ENCODE measurements at regions not wholly inside any gene's neighbourhood (a gene's known extent, or its start where the extent isn't known, plus 50 kb on each side); places are given as distances from the start of the nearest gene placed in this dataset.

DNA sequence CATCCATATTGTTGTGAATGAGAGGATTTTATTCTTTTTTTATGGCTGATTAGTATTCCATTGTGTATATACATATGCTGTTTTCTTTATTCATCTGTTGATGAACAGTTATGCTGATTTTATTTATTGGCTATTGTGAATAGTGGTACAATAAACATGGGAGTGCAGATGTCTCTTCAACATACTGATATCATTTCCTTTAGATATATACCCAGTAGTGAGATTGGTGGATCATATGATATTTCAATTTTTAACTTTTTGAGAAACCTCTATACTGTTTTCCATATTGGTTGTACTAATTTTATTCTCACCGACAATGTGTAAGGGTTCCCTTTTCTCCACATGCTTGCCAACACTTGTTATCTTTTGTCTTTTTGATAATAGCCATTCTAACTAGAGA lies 144.5 kb downstream of the ADCYAP1 start:
- Histone ChIP-seq H3K27me3 (ENCODE audit: control insufficient read depth in 1 of 2, insufficient read depth in 1 of 2, low read length in 2 of 2) (peaks cover 0 to 3% of the 10 kb centered on the region in 2 experiments), H3K79me1 (replicated peaks; ENCODE audit: low read length, poor library complexity, severe bottlenecking) (no peaks in the 10 kb centered on the region), H3K23ac (ENCODE audit: low read length in 2 of 2) (no peak overlapping the region), H3K9me3 (ENCODE audit: control insufficient read depth, low read length) (no peaks in the 10 kb centered on the region), H3K4me2 (ENCODE audit: low read length, poor library complexity, severe bottlenecking) (no peak overlapping the region), H3K36me3 (ENCODE audit: control insufficient read depth in 1 of 2, insufficient read depth in 2 of 2, low read depth in 1 of 2, low read length in 2 of 2) (no peaks in the 10 kb centered on the region), H3K4me1 (ENCODE audit: control insufficient read depth, insufficient read depth, low read depth, low read length) (no peaks in the 10 kb centered on the region), H3K18ac (ENCODE audit: low read depth in 1 of 2, low read length in 2 of 2) (no peak overlapping the region), H2BK120ac (ENCODE audit: low read depth, low read length) (no peak overlapping the region), H2BK5ac (ENCODE audit: low read depth, low read length, poor library complexity, severe bottlenecking) (no peak overlapping the region), H3K4ac (ENCODE audit: low read depth in 1 of 2, low read length in 2 of 2) (no peak overlapping the region), H3K14ac (ENCODE audit: low read length in 2 of 2) (no peak overlapping the region), H2AK5ac (ENCODE audit: low read length, severe bottlenecking) (no peak overlapping the region), H4K91ac (ENCODE audit: low read length) (no peak overlapping the region), H3K4me3 (ENCODE audit: insufficient read depth in 1 of 2, low read depth in 1 of 2, low read length in 2 of 2) (no peak overlapping the region), H2BK15ac (ENCODE audit: low read depth, poor library complexity, severe bottlenecking) (no peak overlapping the region), H3K9ac (ENCODE audit: low read length) (no peak overlapping the region), H4K8ac (ENCODE audit: low read length) (no peak overlapping the region), H2BK12ac (ENCODE audit: low read length in 2 of 2) (no peak overlapping the region), H3K27ac (ENCODE audit: low read length, poor library complexity, severe bottlenecking) (no peak overlapping the region), H2AFZ (ENCODE audit: low read depth, low read length) (no peak overlapping the region)
- no peak for DNase-seq
- no CpG with 5 or more reads among the region's 1 CpG for WGBS

DNA sequence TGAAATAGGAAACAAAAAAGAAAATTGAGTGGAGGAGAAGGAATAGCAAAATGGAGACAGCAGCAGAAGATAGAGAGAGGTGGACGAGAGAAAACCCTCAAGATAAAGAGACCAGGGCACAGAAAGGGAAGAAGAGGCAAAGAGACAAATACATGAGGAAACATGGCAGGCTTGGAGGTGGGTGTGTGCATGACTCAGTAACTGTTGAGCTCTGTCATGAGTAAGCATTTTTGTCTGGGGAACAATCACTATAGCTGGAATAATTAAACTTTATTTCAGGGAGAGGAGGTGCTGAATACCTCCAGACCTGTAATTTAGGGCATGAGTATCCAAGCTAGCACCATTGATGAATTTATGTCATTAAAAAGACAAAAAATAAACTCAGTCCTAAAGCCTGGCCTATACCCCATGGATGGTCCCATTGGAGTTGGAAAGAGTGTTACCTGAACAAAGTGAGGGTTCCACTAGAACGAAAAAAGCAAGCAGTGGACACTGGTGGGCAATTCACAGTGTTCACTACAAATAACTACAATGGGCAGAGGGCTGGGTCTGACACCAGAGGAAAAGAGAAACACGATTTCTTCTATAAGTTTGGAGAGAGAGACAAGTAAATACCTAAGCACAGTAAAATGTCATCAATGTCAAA lies 145.5 kb downstream of the ADCYAP1 start:
- Histone ChIP-seq H2BK12ac (ENCODE audit: low read length in 2 of 2) (no peak overlapping the region), H4K8ac (ENCODE audit: low read length) (no peak overlapping the region), H4K91ac (ENCODE audit: low read length) (no peak overlapping the region), H3K9me3 (ENCODE audit: control insufficient read depth, low read length) (no peaks in the 10 kb centered on the region), H2AK5ac (ENCODE audit: low read length, severe bottlenecking) (no peak overlapping the region), H3K4me1 (ENCODE audit: control insufficient read depth, insufficient read depth, low read depth, low read length) (no peaks in the 10 kb centered on the region), H2AFZ (ENCODE audit: low read depth, low read length) (no peak overlapping the region), H3K4me2 (ENCODE audit: low read length, poor library complexity, severe bottlenecking) (no peak overlapping the region), H3K36me3 (ENCODE audit: control insufficient read depth in 1 of 2, insufficient read depth in 2 of 2, low read depth in 1 of 2, low read length in 2 of 2) (no peaks in the 10 kb centered on the region), H3K23ac (ENCODE audit: low read length in 2 of 2) (no peak overlapping the region), H3K79me1 (replicated peaks; ENCODE audit: low read length, poor library complexity, severe bottlenecking) (no peaks in the 10 kb centered on the region), H3K4ac (ENCODE audit: low read depth in 1 of 2, low read length in 2 of 2) (no peak overlapping the region), H3K9ac (ENCODE audit: low read length) (no peak overlapping the region), H3K4me3 (ENCODE audit: insufficient read depth in 1 of 2, low read depth in 1 of 2, low read length in 2 of 2) (no peak overlapping the region), H3K27ac (ENCODE audit: low read length, poor library complexity, severe bottlenecking) (no peak overlapping the region), H3K14ac (ENCODE audit: low read length in 2 of 2) (no peak overlapping the region), H3K27me3 (ENCODE audit: control insufficient read depth in 1 of 2, insufficient read depth in 1 of 2, low read length in 2 of 2) (peaks cover 0 to 3% of the 10 kb centered on the region in 2 experiments), H2BK120ac (ENCODE audit: low read depth, low read length) (no peak overlapping the region), H2BK5ac (ENCODE audit: low read depth, low read length, poor library complexity, severe bottlenecking) (no peak overlapping the region), H2BK15ac (ENCODE audit: low read depth, poor library complexity, severe bottlenecking) (no peak overlapping the region), H3K18ac (ENCODE audit: low read depth in 1 of 2, low read length in 2 of 2) (no peak overlapping the region)
- WGBS: 80% methylated on average over 2 of the region's 3 CpGs
- no peak for DNase-seq

DNA sequence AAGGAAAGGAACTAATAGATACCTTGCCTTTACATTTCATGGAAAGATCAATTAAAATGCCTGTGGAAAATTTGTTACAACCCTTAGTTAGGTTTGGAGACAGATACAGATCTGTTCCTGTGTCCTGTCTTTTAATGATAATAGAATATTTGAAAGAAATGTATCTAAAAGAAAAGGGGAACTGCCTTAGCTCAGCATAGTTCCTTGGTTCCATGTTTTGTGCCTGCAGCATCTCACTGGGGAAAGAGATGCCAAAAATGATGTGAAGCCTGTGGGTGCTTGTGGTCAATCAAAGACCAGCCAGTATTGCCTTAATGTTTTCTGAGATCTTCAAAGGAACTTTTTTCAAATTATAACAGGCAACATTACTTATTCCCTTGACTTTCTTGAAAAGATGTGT lies 147.6 kb downstream of the ADCYAP1 start:
- Histone ChIP-seq H2BK5ac (ENCODE audit: low read depth, low read length, poor library complexity, severe bottlenecking) (no peak overlapping the region), H3K9me3 (ENCODE audit: control insufficient read depth, low read length) (peaks cover 9% of the 10 kb centered on the region), H3K4me1 (ENCODE audit: control insufficient read depth, insufficient read depth, low read depth, low read length) (no peaks in the 10 kb centered on the region), H3K79me1 (replicated peaks; ENCODE audit: low read length, poor library complexity, severe bottlenecking) (no peaks in the 10 kb centered on the region), H3K23ac (ENCODE audit: low read length in 2 of 2) (no peak overlapping the region), H3K4me2 (ENCODE audit: low read length, poor library complexity, severe bottlenecking) (no peak overlapping the region), H3K18ac (ENCODE audit: low read depth in 1 of 2, low read length in 2 of 2) (no peak overlapping the region), H3K4ac (ENCODE audit: low read depth in 1 of 2, low read length in 2 of 2) (no peak overlapping the region), H3K4me3 (ENCODE audit: insufficient read depth in 1 of 2, low read depth in 1 of 2, low read length in 2 of 2) (no peak overlapping the region), H3K27me3 (ENCODE audit: control insufficient read depth in 1 of 2, insufficient read depth in 1 of 2, low read length in 2 of 2) (no peaks in the 10 kb centered on the region), H4K91ac (ENCODE audit: low read length) (no peak overlapping the region), H2BK15ac (ENCODE audit: low read depth, poor library complexity, severe bottlenecking) (no peak overlapping the region), H4K8ac (ENCODE audit: low read length) (no peak overlapping the region), H2BK12ac (ENCODE audit: low read length in 2 of 2) (no peak overlapping the region), H2BK120ac (ENCODE audit: low read depth, low read length) (no peak overlapping the region), H3K27ac (ENCODE audit: low read length, poor library complexity, severe bottlenecking) (no peak overlapping the region), H3K36me3 (ENCODE audit: control insufficient read depth in 1 of 2, insufficient read depth in 2 of 2, low read depth in 1 of 2, low read length in 2 of 2) (no peaks in the 10 kb centered on the region), H2AFZ (ENCODE audit: low read depth, low read length) (no peak overlapping the region), H3K9ac (ENCODE audit: low read length) (no peak overlapping the region), H2AK5ac (ENCODE audit: low read length, severe bottlenecking) (no peak overlapping the region), H3K14ac (ENCODE audit: low read length in 2 of 2) (no peak overlapping the region)
- no peak for DNase-seq

DNA sequence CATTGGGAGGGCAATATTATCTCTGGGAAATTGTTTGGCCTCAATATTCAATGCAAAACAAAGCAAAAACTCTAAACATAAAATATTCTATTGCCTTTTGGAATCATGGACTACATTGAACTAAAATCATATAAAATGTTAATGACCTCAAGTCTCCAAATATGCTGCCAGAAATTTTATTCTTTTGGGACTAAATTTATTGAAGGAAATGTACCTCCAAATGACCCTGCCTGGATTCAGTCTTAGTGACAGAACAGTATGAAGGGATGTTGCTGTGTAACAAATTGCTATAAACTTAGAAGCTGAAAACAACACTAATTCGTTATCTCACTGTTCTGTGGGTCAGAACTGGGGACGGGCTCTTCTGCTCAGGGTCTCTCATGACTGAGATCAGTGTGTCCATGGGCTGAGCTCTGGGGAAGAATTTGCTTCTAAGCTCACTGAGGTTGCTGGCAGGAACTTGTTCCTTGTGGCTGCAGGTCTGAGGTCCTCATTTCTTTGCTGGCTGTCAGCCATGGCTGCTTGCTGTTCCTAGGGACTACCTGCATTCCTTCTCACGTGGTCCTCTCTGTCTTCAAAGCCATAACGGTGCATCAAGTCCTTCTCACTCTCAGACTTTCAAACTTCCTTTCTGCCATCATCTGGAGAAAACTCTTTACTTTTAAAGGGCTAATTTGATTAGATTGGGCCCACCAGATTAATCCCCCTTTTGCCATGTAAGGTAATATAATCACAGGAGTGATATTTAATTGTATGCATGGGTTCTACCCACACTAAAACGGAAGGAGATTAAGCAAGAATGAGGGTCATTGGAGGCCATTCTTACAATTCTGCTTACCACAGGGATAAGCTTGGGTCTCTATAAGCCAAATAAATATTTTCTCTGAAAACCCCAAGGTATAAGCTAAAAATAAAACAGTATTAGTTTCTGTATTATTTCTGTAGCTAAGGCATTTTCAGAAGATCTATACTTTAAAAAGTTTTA lies 149.0 kb downstream of the ADCYAP1 start:
- Histone ChIP-seq H3K4me3 (ENCODE audit: insufficient read depth in 1 of 2, low read depth in 1 of 2, low read length in 2 of 2) (no peak overlapping the region), H4K8ac (ENCODE audit: low read length) (no peak overlapping the region), H3K27me3 (ENCODE audit: control insufficient read depth in 1 of 2, insufficient read depth in 1 of 2, low read length in 2 of 2) (no peaks in the 10 kb centered on the region), H3K4ac (ENCODE audit: low read depth in 1 of 2, low read length in 2 of 2) (no peak overlapping the region), H2BK120ac (ENCODE audit: low read depth, low read length) (no peak overlapping the region), H2AK5ac (ENCODE audit: low read length, severe bottlenecking) (no peak overlapping the region), H3K27ac (ENCODE audit: low read length, poor library complexity, severe bottlenecking) (no peak overlapping the region), H3K4me1 (ENCODE audit: control insufficient read depth, insufficient read depth, low read depth, low read length) (no peaks in the 10 kb centered on the region), H3K79me1 (replicated peaks; ENCODE audit: low read length, poor library complexity, severe bottlenecking) (no peaks in the 10 kb centered on the region), H3K9ac (ENCODE audit: low read length) (no peak overlapping the region), H2BK12ac (ENCODE audit: low read length in 2 of 2) (no peak overlapping the region), H4K91ac (ENCODE audit: low read length) (no peak overlapping the region), H2AFZ (ENCODE audit: low read depth, low read length) (no peak overlapping the region), H3K4me2 (ENCODE audit: low read length, poor library complexity, severe bottlenecking) (no peak overlapping the region), H3K9me3 (ENCODE audit: control insufficient read depth, low read length) (peaks cover 17% of the 10 kb centered on the region), H3K23ac (ENCODE audit: low read length in 2 of 2) (no peak overlapping the region), H3K36me3 (ENCODE audit: control insufficient read depth in 1 of 2, insufficient read depth in 2 of 2, low read depth in 1 of 2, low read length in 2 of 2) (no peaks in the 10 kb centered on the region), H3K14ac (ENCODE audit: low read length in 2 of 2) (no peak overlapping the region), H2BK5ac (ENCODE audit: low read depth, low read length, poor library complexity, severe bottlenecking) (no peak overlapping the region), H2BK15ac (ENCODE audit: low read depth, poor library complexity, severe bottlenecking) (no peak overlapping the region), H3K18ac (ENCODE audit: low read depth in 1 of 2, low read length in 2 of 2) (no peak overlapping the region)
- no peak for DNase-seq
- WGBS: 84% methylated on average over 4 of the region's 5 CpGs
